GM23338 (cell line): ENCODE measurements at regions not wholly inside any gene's neighbourhood (a gene's known extent, or its start where the extent isn't known, plus 50 kb on each side); places are given as distances from the start of the nearest gene placed in this dataset.

Source experiments
- ATAC-seq: fragments of 200-7000 bp; cut with Tn5 transposase; 3 replicates; pipeline ENCODE4 v1.9.1; 2020
- DNase-seq: peaks from one replicate; pipeline ENCODE4 v3.0.0-alpha.2; 2015; ENCODE audit warnings: low spot score
- H2AFZ ChIP-seq: fragments of 200-600 bp; sonication (generic); 2 replicates; pipeline ENCODE4 v1.8.0; 2016; ENCODE audit warnings: antibody characterized with exemption, mild to moderate bottlenecking, moderate library complexity
- H3F3A ChIP-seq: fragments of 200-600 bp; sonication (generic); replicated peaks from 2 replicates; pipeline ENCODE4 v1.8.0; 2017; ENCODE audit warnings: antibody characterized with exemption, mixed run types, low read depth
- H3K27ac ChIP-seq: fragments of 200-600 bp; sonication (generic); 2 replicates; pipeline ENCODE4 v1.6.1; 2016; ENCODE audit warnings: low read depth
- H3K27me3 ChIP-seq: fragments of 200-600 bp; sonication (generic); 2 replicates; pipeline ENCODE4 v1.8.0; 2016; ENCODE audit warnings: mild to moderate bottlenecking, mixed run types, moderate library complexity; ENCODE audit not compliant: insufficient read depth
- H3K36me3 ChIP-seq: fragments of 200-600 bp; sonication (generic); 2 replicates; pipeline ENCODE4 v1.8.0; 2016; ENCODE audit warnings: mild to moderate bottlenecking; ENCODE audit not compliant: insufficient read depth
- H3K4me1 ChIP-seq: fragments of 200-600 bp; sonication (generic); 2 replicates; pipeline ENCODE4 v1.8.0; 2016; ENCODE audit warnings: mild to moderate bottlenecking, moderate library complexity; ENCODE audit not compliant: insufficient read depth
- H3K4me2 ChIP-seq: fragments of 200-600 bp; sonication (generic); 2 replicates; pipeline ENCODE4 v1.7.1; 2017; ENCODE audit warnings: mixed run types
- H3K4me3 ChIP-seq: fragments of 200-600 bp; sonication (generic); 2 replicates; pipeline ENCODE4 v1.6.1; 2016; ENCODE audit warnings: mixed run types
- H3K79me2 ChIP-seq: fragments of 200-600 bp; sonication (generic); replicated peaks from 2 replicates; pipeline ENCODE4 v1.8.0; 2017; ENCODE audit warnings: mild to moderate bottlenecking; ENCODE audit not compliant: insufficient read depth
- H3K9me2 ChIP-seq: fragments of 200-600 bp; sonication (generic); 2 replicates; pipeline ENCODE4 v1.8.0; 2017; ENCODE audit not compliant: insufficient read depth
- H4K20me1 ChIP-seq: fragments of 200-600 bp; sonication (generic); replicated peaks from 2 replicates; pipeline ENCODE4 v1.8.0; 2017; ENCODE audit warnings: mild to moderate bottlenecking; ENCODE audit not compliant: insufficient read depth
- H3K27ac Mint-ChIP-seq: 2 replicates; pipeline ENCODE4 v1.8.0; 2020; ENCODE audit warnings: inconsistent platforms, mild to moderate bottlenecking, moderate library complexity, mixed read lengths
- H3K27me3 Mint-ChIP-seq: 3 replicates; pipeline ENCODE4 v1.8.0; 2022; ENCODE audit warnings: low read depth, mild to moderate bottlenecking, moderate library complexity, mixed read lengths, inconsistent platforms; ENCODE audit not compliant: insufficient read depth, poor library complexity
- H3K36me3 Mint-ChIP-seq: 3 replicates; pipeline ENCODE4 v1.8.0; 2021; ENCODE audit warnings: low read depth, mild to moderate bottlenecking, inconsistent platforms, moderate library complexity, mixed read lengths
- H3K4me1 Mint-ChIP-seq: 3 replicates; pipeline ENCODE4 v1.8.0; 2020; ENCODE audit warnings: mild to moderate bottlenecking, inconsistent platforms, mixed read lengths
- H3K4me3 Mint-ChIP-seq: 3 replicates; pipeline ENCODE4 v1.8.0; 2021; ENCODE audit warnings: moderate library complexity, mild to moderate bottlenecking, inconsistent platforms, mixed read lengths
- H3K9me3 Mint-ChIP-seq: 3 replicates; pipeline ENCODE4 v1.8.0; 2020; ENCODE audit warnings: moderate library complexity, mild to moderate bottlenecking, inconsistent platforms, mixed read lengths
- CREB1 ChIP-seq: fragments of 250-450 bp; sonication (Bioruptor Pico); IDR thresholded peaks from 2 replicates; pipeline ENCODE4 v1.5.0; 2020; ENCODE audit warnings: low read depth, mild to moderate bottlenecking, moderate library complexity
- CTCF ChIP-seq, 2 experiments: fragments of 200-600 bp in 1 of 2; sonication (generic) in 1 of 2; conservative IDR thresholded peaks; 2 replicates each; pipeline versions ENCODE4 v1.5.1 to v1.6.1; 2016 to 2017; ENCODE audit warnings: antibody characterized with exemption in 2 of 2, low read depth in 2 of 2, mild to moderate bottlenecking in 2 of 2, moderate library complexity in 1 of 2
- ETS1 ChIP-seq: IDR thresholded peaks from 2 replicates; pipeline ENCODE4 v1.6.1; 2016; ENCODE audit warnings: antibody characterized with exemption
- EZH2 ChIP-seq: fragments of 200-600 bp; sonication (generic); IDR thresholded peaks from one replicate; pipeline ENCODE4 v1.8.0; 2017; ENCODE audit warnings: antibody characterized with exemption, mild to moderate bottlenecking, low read depth; ENCODE audit not compliant: unreplicated experiment
- EZH2phosphoT487 ChIP-seq: fragments of 200-600 bp; sonication (generic); IDR thresholded peaks from one replicate; pipeline ENCODE4 v1.8.1; 2018; ENCODE audit warnings: antibody characterized with exemption; ENCODE audit not compliant: unreplicated experiment
- JUNB ChIP-seq: IDR thresholded peaks from one replicate; pipeline ENCODE4 v1.6.1; 2016; ENCODE audit warnings: antibody characterized with exemption; ENCODE audit not compliant: unreplicated experiment
- NANOG ChIP-seq: IDR thresholded peaks from 2 replicates; pipeline ENCODE4 v1.6.1; 2016; ENCODE audit warnings: antibody characterized with exemption, borderline replicate concordance
- POLR2AphosphoS5 ChIP-seq: IDR thresholded peaks from 2 replicates; pipeline ENCODE4 v1.6.1; 2016; ENCODE audit warnings: antibody characterized with exemption, low read depth
- REST ChIP-seq: IDR thresholded peaks from one replicate; pipeline ENCODE4 v1.6.1; 2018; ENCODE audit warnings: antibody characterized with exemption; ENCODE audit not compliant: unreplicated experiment
- STAT1 ChIP-seq: IDR thresholded peaks from one replicate; pipeline ENCODE4 v1.6.1; 2016; ENCODE audit warnings: antibody characterized with exemption; ENCODE audit not compliant: unreplicated experiment
- ZNF114 ChIP-seq: fragments of 250-450 bp; sonication (Bioruptor Pico); IDR thresholded peaks from 2 replicates; pipeline ENCODE4 v1.5.0; 2020; ENCODE audit warnings: mild to moderate bottlenecking, moderate library complexity
- ZNF331 ChIP-seq: fragments of 250-450 bp; sonication (Bioruptor Pico); IDR thresholded peaks from 2 replicates; pipeline ENCODE4 v1.5.0; 2020; ENCODE audit warnings: low read depth, mild to moderate bottlenecking, moderate library complexity
- TF ChIP-seq, protein P1 (sequence below): fragments of 250-450 bp; sonication (Bioruptor Pico); IDR thresholded peaks from 2 replicates; pipeline ENCODE4 v1.5.0; 2020; ENCODE audit warnings: mild to moderate bottlenecking, moderate library complexity

DNA sequence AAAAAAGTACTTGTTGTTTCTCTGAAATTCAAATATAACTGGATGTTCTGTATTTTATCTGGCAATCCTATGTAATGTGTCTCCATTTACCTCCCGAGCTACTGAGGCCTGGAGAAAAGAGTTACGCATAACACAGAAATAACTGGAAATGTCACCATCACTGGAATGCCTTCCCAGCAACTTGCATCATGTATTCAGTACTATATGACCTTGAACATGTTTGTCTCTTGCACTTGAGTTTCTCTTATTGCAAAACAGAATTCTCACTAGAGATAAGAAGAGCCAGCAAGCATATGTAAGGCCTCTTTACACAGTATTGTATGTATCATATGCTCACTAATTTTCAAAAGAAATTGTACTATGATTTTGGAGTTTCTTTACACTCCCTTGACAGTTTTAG lies 99.6 kb upstream of the CTAGE1 start:
- H3F3A ChIP-seq = no peaks in the 10 kb centered on the region
- H3K27ac Mint-ChIP-seq = no peak overlapping the region
- no peak for DNase-seq
- H3K4me3 ChIP-seq = no peak overlapping the region
- H3K36me3 ChIP-seq = no peaks in the 10 kb centered on the region
- no peak overlapping the region for H3K4me3 Mint-ChIP-seq
- H3K79me2 ChIP-seq = no peaks in the 10 kb centered on the region
- H3K9me2 ChIP-seq = peaks cover 5% of the 10 kb centered on the region
- H3K27me3 Mint-ChIP-seq = no peaks in the 10 kb centered on the region
- H3K27me3 ChIP-seq = no peaks in the 10 kb centered on the region
- no peaks in the 10 kb centered on the region for H3K4me1 ChIP-seq
- TF ChIP-seq REST (no peak), ETS1 (no peak), JUNB (no peak), CTCF (conservative IDR thresholded peaks at IDR 0.05; ENCODE audit: low read depth in 2 of 2) (no peak), CREB1 (no peak), EZH2 (no peak), STAT1 (no peak), POLR2AphosphoS5 (no peak), NANOG (no peak), ZNF331 (CRISPR knock-in tag) (no peak), ZNF114 (no peak), EZH2phosphoT487 (no peak)
- TF ChIP-seq, protein P1, sequence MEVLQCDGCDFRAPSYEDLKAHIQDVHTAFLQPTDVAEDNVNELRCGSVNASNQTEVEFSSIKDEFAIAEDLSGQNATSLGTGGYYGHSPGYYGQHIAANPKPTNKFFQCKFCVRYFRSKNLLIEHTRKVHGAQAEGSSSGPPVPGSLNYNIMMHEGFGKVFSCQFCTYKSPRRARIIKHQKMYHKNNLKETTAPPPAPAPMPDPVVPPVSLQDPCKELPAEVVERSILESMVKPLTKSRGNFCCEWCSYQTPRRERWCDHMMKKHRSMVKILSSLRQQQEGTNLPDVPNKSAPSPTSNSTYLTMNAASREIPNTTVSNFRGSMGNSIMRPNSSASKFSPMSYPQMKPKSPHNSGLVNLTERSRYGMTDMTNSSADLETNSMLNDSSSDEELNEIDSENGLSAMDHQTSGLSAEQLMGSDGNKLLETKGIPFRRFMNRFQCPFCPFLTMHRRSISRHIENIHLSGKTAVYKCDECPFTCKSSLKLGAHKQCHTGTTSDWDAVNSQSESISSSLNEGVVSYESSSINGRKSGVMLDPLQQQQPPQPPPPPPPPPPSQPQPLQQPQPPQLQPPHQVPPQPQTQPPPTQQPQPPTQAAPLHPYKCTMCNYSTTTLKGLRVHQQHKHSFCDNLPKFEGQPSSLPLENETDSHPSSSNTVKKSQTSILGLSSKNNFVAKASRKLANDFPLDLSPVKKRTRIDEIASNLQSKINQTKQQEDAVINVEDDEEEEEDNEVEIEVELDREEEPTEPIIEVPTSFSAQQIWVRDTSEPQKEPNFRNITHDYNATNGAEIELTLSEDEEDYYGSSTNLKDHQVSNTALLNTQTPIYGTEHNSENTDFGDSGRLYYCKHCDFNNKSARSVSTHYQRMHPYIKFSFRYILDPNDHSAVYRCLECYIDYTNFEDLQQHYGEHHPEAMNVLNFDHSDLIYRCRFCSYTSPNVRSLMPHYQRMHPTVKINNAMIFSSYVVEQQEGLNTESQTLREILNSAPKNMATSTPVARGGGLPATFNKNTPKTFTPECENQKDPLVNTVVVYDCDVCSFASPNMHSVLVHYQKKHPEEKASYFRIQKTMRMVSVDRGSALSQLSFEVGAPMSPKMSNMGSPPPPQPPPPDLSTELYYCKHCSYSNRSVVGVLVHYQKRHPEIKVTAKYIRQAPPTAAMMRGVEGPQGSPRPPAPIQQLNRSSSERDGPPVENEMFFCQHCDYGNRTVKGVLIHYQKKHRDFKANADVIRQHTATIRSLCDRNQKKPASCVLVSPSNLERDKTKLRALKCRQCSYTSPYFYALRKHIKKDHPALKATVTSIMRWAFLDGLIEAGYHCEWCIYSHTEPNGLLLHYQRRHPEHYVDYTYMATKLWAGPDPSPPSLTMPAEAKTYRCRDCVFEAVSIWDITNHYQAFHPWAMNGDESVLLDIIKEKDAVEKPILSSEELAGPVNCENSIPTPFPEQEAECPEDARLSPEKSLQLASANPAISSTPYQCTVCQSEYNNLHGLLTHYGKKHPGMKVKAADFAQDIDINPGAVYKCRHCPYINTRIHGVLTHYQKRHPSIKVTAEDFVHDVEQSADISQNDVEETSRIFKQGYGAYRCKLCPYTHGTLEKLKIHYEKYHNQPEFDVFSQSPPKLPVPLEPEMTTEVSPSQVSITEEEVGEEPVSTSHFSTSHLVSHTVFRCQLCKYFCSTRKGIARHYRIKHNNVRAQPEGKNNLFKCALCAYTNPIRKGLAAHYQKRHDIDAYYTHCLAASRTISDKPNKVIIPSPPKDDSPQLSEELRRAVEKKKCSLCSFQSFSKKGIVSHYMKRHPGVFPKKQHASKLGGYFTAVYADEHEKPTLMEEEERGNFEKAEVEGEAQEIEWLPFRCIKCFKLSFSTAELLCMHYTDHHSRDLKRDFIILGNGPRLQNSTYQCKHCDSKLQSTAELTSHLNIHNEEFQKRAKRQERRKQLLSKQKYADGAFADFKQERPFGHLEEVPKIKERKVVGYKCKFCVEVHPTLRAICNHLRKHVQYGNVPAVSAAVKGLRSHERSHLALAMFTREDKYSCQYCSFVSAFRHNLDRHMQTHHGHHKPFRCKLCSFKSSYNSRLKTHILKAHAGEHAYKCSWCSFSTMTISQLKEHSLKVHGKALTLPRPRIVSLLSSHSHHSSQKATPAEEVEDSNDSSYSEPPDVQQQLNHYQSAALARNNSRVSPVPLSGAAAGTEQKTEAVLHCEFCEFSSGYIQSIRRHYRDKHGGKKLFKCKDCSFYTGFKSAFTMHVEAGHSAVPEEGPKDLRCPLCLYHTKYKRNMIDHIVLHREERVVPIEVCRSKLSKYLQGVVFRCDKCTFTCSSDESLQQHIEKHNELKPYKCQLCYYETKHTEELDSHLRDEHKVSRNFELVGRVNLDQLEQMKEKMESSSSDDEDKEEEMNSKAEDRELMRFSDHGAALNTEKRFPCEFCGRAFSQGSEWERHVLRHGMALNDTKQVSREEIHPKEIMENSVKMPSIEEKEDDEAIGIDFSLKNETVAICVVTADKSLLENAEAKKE (CRISPR knock-in tag) = no peak
- H3K4me2 ChIP-seq = no peak overlapping the region
- H3K27ac ChIP-seq = no peak overlapping the region
- no peaks in the 10 kb centered on the region; the same call in 2 of the 3 replicates for H3K4me1 Mint-ChIP-seq
- H2AFZ ChIP-seq = no peak overlapping the region
- H3K9me3 Mint-ChIP-seq = no peaks in the 10 kb centered on the region
- ATAC-seq = no peak
- H4K20me1 ChIP-seq = no peaks in the 10 kb centered on the region
- H3K36me3 Mint-ChIP-seq = no peaks in the 10 kb centered on the region
